SK-N-SH (cell line): ENCODE measurements at regions not wholly inside any gene's neighbourhood (a gene's known extent, or its start where the extent isn't known, plus 50 kb on each side); places are given as distances from the start of the nearest gene placed in this dataset.

Experiments
- CTCF ChIA-PET: fragments of 300-600, 350-600 bp; formaldehyde crosslinking; extraction: SDS; loops from one replicate; lab custom pipeline; 2021; lab: Yijun Ruan, JAX
- POLR2A ChIA-PET: fragments of 350-600 bp; sonication (Branson Sonifier 250); formaldehyde crosslinking; extraction: SDS; loops from one replicate; lab custom pipeline; 2020; ENCODE audit warnings: antibody characterized with exemption, inconsistent platforms; lab: Yijun Ruan, JAX
- DNase-seq: peaks from one replicate; pipeline ENCODE4 v3.0.0; 2012
- H2AFZ ChIP-seq: fragments of 200-600 bp; sonication (generic); 2 replicates; pipeline ENCODE4 v1.8.1; 2016; ENCODE audit warnings: antibody characterized with exemption, mild to moderate bottlenecking, low read depth
- H3F3A ChIP-seq: fragments of 200-600 bp; sonication (generic); replicated peaks from 2 replicates; pipeline ENCODE3; 2016; ENCODE audit warnings: antibody characterized with exemption, mild to moderate bottlenecking; ENCODE audit not compliant: insufficient read depth
- H3K27ac ChIP-seq, 2 experiments: fragments of 200-500 bp in 1 of 2; fragments of 200-600 bp in 1 of 2; sonication (Bioruptor generic) in 1 of 2; sonication (generic), shearing (Covaris generic) in 1 of 2; 2 replicates each; pipeline versions ENCODE4 v1.5.1 to v1.6.1; 2014 to 2016; ENCODE audit warnings: low read depth in 2 of 2, inconsistent platforms in 1 of 2, low read length in 1 of 2, mild to moderate bottlenecking in 1 of 2, mixed read lengths in 1 of 2
- H3K27me3 ChIP-seq: fragments of 200-600 bp; sonication (generic), shearing (Covaris generic); 2 replicates; pipeline ENCODE4 v1.6.1; 2016; ENCODE audit warnings: mixed run types; ENCODE audit not compliant: insufficient read depth
- H3K36me3 ChIP-seq, 2 experiments: fragments of 200-500 bp in 1 of 2; fragments of 200-600 bp in 1 of 2; sonication (Bioruptor generic) in 1 of 2; sonication (generic) in 1 of 2; replicated peaks in 1 of 2; 2 replicates each; pipeline versions ENCODE3 to v1.5.1; 2014 to 2016; ENCODE audit warnings: low read length in 1 of 2, mild to moderate bottlenecking in 1 of 2; ENCODE audit not compliant: insufficient read depth in 2 of 2, control insufficient read depth in 1 of 2
- H3K4me1 ChIP-seq, 2 experiments: fragments of 200-500 bp in 1 of 2; fragments of 200-600 bp in 1 of 2; sonication (Bioruptor generic) in 1 of 2; sonication (generic), shearing (Covaris generic) in 1 of 2; 2 replicates each; pipeline versions ENCODE4 v1.5.1 to v1.6.1; 2014 to 2016; ENCODE audit warnings: low read depth in 1 of 2, low read length in 1 of 2, mixed run types in 1 of 2; ENCODE audit not compliant: insufficient read depth in 2 of 2, control insufficient read depth in 1 of 2
- H3K4me2 ChIP-seq: fragments of 200-600 bp; sonication (generic), shearing (Covaris generic); 2 replicates; pipeline ENCODE4 v1.6.1; 2017; ENCODE audit warnings: mixed run types
- H3K4me3 ChIP-seq, 2 experiments: fragments of 200-500 bp in 1 of 2; fragments of 200-600 bp in 1 of 2; sonication (Bioruptor generic) in 1 of 2; sonication (generic), shearing (Covaris generic) in 1 of 2; 2 replicates each; pipeline versions ENCODE4 v1.5.1 to v1.8.1; 2014 to 2016; ENCODE audit warnings: low read depth in 2 of 2, inconsistent platforms in 1 of 2, low read length in 1 of 2, mild to moderate bottlenecking in 1 of 2, mixed read lengths in 1 of 2, moderate library complexity in 1 of 2
- H3K79me2 ChIP-seq: fragments of 200-600 bp; sonication (generic); 2 replicates; pipeline ENCODE4 v1.8.1; 2017; ENCODE audit warnings: mild to moderate bottlenecking; ENCODE audit not compliant: insufficient read depth
- H3K9ac ChIP-seq: fragments of 200-600 bp; sonication (generic); 2 replicates; pipeline ENCODE4 v1.6.1; 2017; ENCODE audit warnings: mixed run types
- H3K9me2 ChIP-seq: fragments of 200-600 bp; sonication (generic); 2 replicates; pipeline ENCODE4 v1.6.1; 2017; ENCODE audit warnings: mixed run types
- H3K9me3 ChIP-seq: fragments of 200-600 bp; sonication (generic); 2 replicates; pipeline ENCODE4 v1.6.1; 2017; ENCODE audit warnings: mixed run types, mild to moderate bottlenecking, moderate library complexity
- H4K20me1 ChIP-seq: fragments of 200-600 bp; sonication (generic); 2 replicates; pipeline ENCODE4 v1.6.1; 2017; ENCODE audit warnings: mild to moderate bottlenecking, mixed run types; ENCODE audit not compliant: insufficient read depth
- CHD2 ChIP-seq: fragments of 150-350 bp; IDR thresholded peaks from 2 replicates; pipeline ENCODE4 v1.6.1; 2018; ENCODE audit warnings: low read length; ENCODE audit not compliant: partially characterized antibody
- CTCF ChIP-seq: fragments of 200-600 bp; sonication (generic); IDR thresholded peaks from 2 replicates; pipeline ENCODE4 v1.6.1; 2017; ENCODE audit warnings: antibody characterized with exemption, mild to moderate bottlenecking, moderate library complexity
- ELF1 ChIP-seq: IDR thresholded peaks from 2 replicates; pipeline ENCODE4 v1.4.0; 2012
- EZH2phosphoT487 ChIP-seq: fragments of 200-600 bp; sonication (generic); IDR thresholded peaks from 2 replicates; pipeline ENCODE4 v1.6.1; 2017; ENCODE audit warnings: low read depth, mixed run types, mild to moderate bottlenecking, antibody characterized with exemption, moderate library complexity, borderline replicate concordance
- FOSL2 ChIP-seq: IDR thresholded peaks from 2 replicates; pipeline ENCODE4 v1.4.0; 2012; ENCODE audit warnings: low read depth, mild to moderate bottlenecking, moderate library complexity, borderline replicate concordance
- FOXM1 ChIP-seq: IDR thresholded peaks from 2 replicates; pipeline ENCODE4 v1.4.0; 2012; ENCODE audit warnings: low read depth, mild to moderate bottlenecking
- GATA2 ChIP-seq: sonication (generic); formaldehyde crosslinking; IDR thresholded peaks from 2 replicates; pipeline ENCODE4 v1.5.0; 2020; ENCODE audit warnings: mild to moderate bottlenecking, missing genetic modification reagents
- IRF3 ChIP-seq: fragments of 150-350 bp; IDR thresholded peaks from 2 replicates; pipeline ENCODE4 v1.6.1; 2016; ENCODE audit warnings: mild to moderate bottlenecking, low read depth, low read length
- MAX ChIP-seq: IDR thresholded peaks from 2 replicates; pipeline ENCODE4 v1.4.0; 2012; ENCODE audit warnings: low read depth
- MEF2A ChIP-seq: IDR thresholded peaks from 2 replicates; pipeline ENCODE4 v1.4.0; 2012; ENCODE audit warnings: low read depth, borderline replicate concordance
- MXI1 ChIP-seq: IDR thresholded peaks from 2 replicates; pipeline ENCODE4 v1.6.1; 2012; ENCODE audit warnings: mild to moderate bottlenecking, low read depth, low read length, improper control_type of control experiment
- RCOR1 ChIP-seq: fragments of 150-350 bp; IDR thresholded peaks from 2 replicates; pipeline ENCODE4 v1.6.1; 2017; ENCODE audit warnings: antibody characterized with exemption, low read length
- RXRA ChIP-seq: IDR thresholded peaks from 2 replicates; pipeline ENCODE4 v1.4.0; 2012; ENCODE audit warnings: low read depth, mild to moderate bottlenecking, borderline replicate concordance
- SIN3A ChIP-seq: IDR thresholded peaks from 2 replicates; pipeline ENCODE4 v1.6.1; 2012; ENCODE audit warnings: low read depth, mild to moderate bottlenecking, low read length, moderate library complexity, borderline replicate concordance
- SMC3 ChIP-seq: IDR thresholded peaks from 2 replicates; pipeline ENCODE4 v1.6.1; 2012; ENCODE audit warnings: low read depth, low read length, improper control_type of control experiment
- TAF1 ChIP-seq: IDR thresholded peaks from 2 replicates; pipeline ENCODE4 v1.6.1; 2012; ENCODE audit warnings: low read depth, mild to moderate bottlenecking, low read length, moderate library complexity, borderline replicate concordance
- TEAD4 ChIP-seq: IDR thresholded peaks from 2 replicates; pipeline ENCODE4 v1.4.0; 2012; ENCODE audit warnings: mild to moderate bottlenecking, borderline replicate concordance; ENCODE audit not compliant: insufficient read depth
- USF1 ChIP-seq: IDR thresholded peaks from 2 replicates; pipeline ENCODE4 v1.4.0; 2012; ENCODE audit warnings: low read depth, borderline replicate concordance
- USF2 ChIP-seq: fragments of 150-350 bp; IDR thresholded peaks from 2 replicates; pipeline ENCODE4 v1.6.1; 2017; ENCODE audit warnings: antibody characterized with exemption, low read length, low read depth, borderline replicate concordance
- ZBTB33 ChIP-seq: IDR thresholded peaks from 2 replicates; pipeline ENCODE4 v1.4.0; 2012; ENCODE audit warnings: low read depth, borderline replicate concordance
- WGBS: methylation state at CpG from one replicate; pipeline ENCODE4 v1.1.6; 2017; ENCODE audit warnings: low lambda C conversion rate; 5-methylcytosine and 5-hydroxymethylcytosine counted together

- TF ChIP-seq ZBTB33 = no peak
- no peak for TF ChIP-seq MAX
- no peak for TF ChIP-seq CHD2
- TF ChIP-seq MEF2A = no peak
- TF ChIP-seq MXI1 = no peak
These were observed 158.6 kb upstream of the ALDH1B1 start (continued) for GRCh38 chr9:38233796-38234355.

- 31% methylated on average over 10 of the region's 10 CpGs for WGBS
- Histone ChIP-seq H3K79me2 (no peaks in the 10 kb centered on the region), H2AFZ (no peak overlapping the region), H3K9me2 (no peaks in the 10 kb centered on the region), H3K36me3 (no peaks in the 10 kb centered on the region), H3F3A (no peaks in the 10 kb centered on the region), H3K4me1 (peaks cover 0 to 52% of the 10 kb centered on the region in 2 experiments; a peak in 2 of 4 replicates), H3K4me2 (no peak overlapping the region), H3K9me3 (no peaks in the 10 kb centered on the region), H3K4me3 (no peak overlapping the region), H3K9ac (no peak overlapping the region), H4K20me1 (no peaks in the 10 kb centered on the region), H3K27me3 (peaks cover 4% of the 10 kb centered on the region; the same call in 1 of the 2 replicates), H3K27ac (peak overlapping the region in 1 of 2 experiments; percentile 87; a peak in 2 of 4 replicates)
- POLR2A ChIA-PET = interaction anchor here (1.5 kb wide), 1 partner anchor 33 kb away, joined by 3 read pairs; no protein-coding TSS in a partner anchor
- peak; percentile 85 for DNase-seq
- CTCF ChIA-PET = interaction anchor here (0.6 to 2.0 kb wide), 11 partner anchors 10 to 320 kb away, joined by 3 to 6 read pairs (median 3); no protein-coding TSS in a partner anchor
- TF ChIP-seq SIN3A = no peak
- TF ChIP-seq IRF3 = no peak
- TF ChIP-seq MXI1 = peak; percentile 63
- peak; percentile 80 for TF ChIP-seq CHD2
- no peak for TF ChIP-seq RXRA
- no peak for TF ChIP-seq FOXM1
- TF ChIP-seq USF2 = no peak
- TF ChIP-seq ZBTB33 = no peak
- TF ChIP-seq RCOR1 = peak; percentile 93
- TF ChIP-seq SMC3 = no peak
- TF ChIP-seq TAF1 = no peak
- TF ChIP-seq FOSL2 = no peak
- TF ChIP-seq USF1 = no peak
- TF ChIP-seq MEF2A = no peak
- TF ChIP-seq GATA2 (CRISPR knock-in tag) = peak; percentile 83
- TF ChIP-seq CTCF = no peak
- TF ChIP-seq EZH2phosphoT487 = no peak
- TF ChIP-seq ELF1 = no peak
- TF ChIP-seq TEAD4 = no peak
These were observed 159.2 kb upstream of the ALDH1B1 start for GRCh38 chr9:38233343-38233742.
